AML-193 (cell line): ENCODE measurements at regions not wholly inside any gene's neighbourhood (a gene's known extent, or its start where the extent isn't known, plus 50 kb on each side); places are given as distances from the start of the nearest gene placed in this dataset.

Experiments used
- DNase-seq, 2 experiments: peaks; one replicate each; lab custom pipeline; 2025; lab: John Stamatoyannopoulos, UW

DNA sequence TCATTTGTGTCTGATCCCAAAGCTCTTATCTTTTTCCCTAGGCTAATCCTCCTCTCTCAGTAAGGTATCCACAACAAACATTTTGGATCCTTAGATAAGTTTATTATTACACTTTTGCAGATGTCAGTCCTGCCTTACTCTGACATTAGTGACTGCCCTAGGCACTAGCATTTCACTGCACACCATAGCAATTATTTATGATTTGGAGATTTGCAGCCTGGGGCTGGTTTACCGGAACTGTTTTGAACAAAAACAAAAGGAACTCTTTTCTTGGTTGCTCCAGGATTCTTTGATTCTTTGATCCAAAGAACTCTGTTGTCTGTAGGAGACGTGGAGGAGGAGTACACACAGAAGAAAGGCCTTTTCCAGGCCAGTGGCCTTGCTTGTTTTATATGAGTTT is 80.4 kb downstream of the EDNRB start:
- DNase-seq = no peak

GRCh38 chr13:77836423-77836822 is 82.2 kb downstream of the EDNRB start:
- peak; percentile 97 for DNase-seq

- DNase-seq = peak; percentile 36 to 41
Observed at GRCh38 chr13:77833331-77833863, 85.2 kb downstream of the EDNRB start.

GRCh38 chr13:77832339-77833100 is 86.1 kb downstream of the EDNRB start:
- DNase-seq = peak; percentile 91 to 92

DNA sequence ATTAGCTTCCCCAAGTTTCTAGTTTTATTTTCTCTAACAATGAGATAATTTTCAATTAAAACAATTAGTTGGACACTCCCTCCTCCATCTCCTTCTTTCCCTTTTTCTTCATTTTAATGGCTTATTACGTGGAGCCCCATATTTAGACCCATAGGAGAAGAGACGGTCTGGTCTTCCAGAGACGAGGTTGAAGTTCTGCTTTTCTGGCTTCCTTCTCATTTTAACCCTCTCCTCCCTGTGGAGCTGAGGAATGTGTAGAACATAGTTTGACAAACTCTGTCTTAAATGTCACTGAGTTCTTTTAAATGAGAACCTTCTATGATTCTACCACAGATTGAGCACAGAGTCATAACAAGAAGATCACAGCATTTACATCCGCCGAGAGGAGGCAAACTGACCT is 86.8 kb downstream of the EDNRB start:
- DNase-seq = no peak

- no peak for DNase-seq
Observed at GRCh38 chr13:77829963-77830362, 88.7 kb downstream of the EDNRB start.

DNA sequence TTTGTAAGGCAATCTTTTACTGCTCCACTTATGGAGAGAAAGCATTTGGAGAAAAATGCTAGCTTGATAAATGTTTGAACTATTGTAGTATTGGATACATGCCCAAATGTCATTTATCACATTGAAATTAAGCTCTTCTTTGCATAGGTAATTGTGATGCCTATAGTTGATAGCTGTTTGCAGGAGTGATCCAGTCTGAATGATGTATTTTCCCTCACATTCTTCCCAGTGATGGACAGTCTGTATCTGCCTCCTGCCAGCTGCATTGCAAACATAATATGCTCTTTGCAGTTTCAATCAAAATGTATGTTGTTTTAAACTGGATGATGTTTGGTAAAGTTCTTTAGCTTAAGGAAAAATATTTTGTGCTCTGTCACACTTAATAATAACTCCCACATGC is 89.8 kb downstream of the EDNRB start:
- DNase-seq = no peak

GRCh38 chr13:77827332-77827731 is 91.3 kb downstream of the EDNRB start:
- DNase-seq = no peak

DNA sequence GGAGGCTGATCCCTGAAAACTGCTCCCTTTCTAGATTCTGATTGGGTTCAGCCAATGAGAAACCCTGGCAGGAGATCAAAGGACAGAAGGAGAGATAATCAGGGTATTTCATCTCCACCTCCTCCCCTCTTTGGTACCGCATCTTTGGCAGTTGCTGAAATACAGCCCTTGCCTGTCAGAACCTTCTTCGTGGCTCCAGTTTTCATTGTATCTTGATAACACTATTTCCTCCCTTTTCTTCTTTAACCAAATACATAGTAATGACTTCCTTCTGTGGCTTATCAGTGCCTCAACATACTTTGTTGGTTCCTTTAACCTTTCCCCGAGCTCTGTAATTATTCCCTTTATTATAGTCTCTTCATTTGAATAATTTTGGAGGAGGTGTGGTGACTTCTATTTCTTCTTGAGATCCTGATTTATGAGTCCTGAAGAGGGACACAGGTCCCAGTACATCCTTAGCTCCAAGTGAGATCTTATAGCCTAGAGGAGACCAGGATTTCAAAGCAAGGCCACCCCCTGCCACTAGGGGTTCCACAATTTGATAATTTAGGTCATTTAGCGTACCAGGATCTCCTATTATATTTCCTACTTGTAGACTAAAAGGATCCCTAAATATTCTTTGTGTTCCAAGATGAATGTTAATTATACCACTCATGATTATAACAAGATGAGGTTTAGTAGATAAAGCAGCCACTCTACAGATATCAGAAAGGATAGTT is 98.0 kb downstream of the EDNRB start:
- DNase-seq = no peak

DNA sequence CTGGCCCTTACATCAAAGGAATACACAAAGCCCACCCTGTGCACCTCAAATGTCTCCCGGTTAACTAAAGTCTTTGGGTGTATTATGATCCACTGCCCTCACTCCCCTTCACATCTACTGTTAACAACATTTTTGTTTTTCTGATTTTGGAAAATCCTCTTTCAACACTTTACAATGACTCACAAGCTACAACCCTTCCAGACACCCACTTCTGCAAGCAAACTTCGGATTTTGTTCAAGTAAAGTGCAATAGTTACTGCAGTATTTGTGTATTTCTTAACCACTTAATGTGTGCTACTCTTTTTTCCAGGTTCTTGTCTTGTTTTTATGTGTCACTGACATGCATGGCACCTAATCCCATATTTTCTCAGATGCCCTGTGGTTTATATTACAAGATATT is 101.1 kb downstream of the EDNRB start:
- no peak for DNase-seq

DNA sequence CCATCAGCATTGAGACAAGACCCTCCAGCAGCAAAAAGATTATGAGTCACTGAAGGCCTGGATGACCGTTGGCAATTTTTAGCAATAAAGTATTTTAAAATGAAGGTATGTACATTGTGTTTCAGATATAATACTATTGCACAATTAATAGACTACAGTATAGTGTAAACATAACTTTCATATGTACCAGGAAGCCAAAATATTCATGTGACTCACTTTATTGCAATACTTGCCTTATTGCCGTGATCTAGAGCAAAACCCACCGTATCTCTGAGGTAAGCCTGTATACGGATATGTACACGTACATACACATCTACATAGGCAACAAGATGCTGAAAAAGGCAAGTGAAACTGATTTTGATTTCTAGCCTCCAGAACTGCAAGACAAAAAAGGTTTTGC is 103.3 kb downstream of the EDNRB start:
- DNase-seq = no peak
